ENCODE measurements at regions not wholly inside any gene's neighbourhood (a gene's known extent, or its start where the extent isn't known, plus 50 kb on each side); places are given as distances from the start of the nearest gene placed in this dataset.

DNA sequence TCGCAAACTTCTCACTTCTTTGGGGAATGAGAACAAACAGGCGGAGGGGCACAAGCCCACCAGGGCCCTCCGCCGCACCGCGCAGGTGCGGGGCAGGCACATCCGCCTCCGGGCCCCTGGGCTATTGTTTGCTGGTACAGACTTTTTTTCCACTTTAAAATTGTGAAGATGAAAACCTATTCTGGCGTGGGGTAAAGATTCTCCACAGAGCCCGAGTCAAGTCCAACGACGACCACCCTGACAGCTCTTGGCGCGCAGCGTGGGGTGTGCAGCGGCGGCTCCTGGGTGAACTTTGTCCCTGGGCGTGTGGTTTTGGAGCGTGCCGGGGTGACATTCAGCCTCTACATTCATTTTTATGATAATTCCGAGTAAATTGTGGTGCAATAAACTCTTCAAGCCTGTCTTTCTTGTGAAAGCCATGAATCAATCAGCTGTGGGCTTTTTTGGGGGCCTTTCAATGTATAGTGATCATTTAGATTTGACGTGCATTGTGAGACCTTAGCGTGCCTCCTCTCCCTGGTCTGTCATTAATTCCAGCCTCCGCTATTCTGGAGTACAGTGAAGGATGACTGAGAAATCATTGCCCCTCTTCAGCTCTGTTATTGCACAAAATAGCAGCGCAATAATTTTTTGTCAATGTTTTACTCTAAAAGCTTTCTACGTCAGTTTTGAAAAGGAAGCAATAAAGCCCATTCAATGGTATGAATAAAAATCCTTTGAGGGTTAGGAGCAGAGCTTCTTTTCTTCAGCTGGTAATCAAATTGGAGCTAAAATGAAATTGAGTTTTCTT is 90.0 kb downstream of the TEX29 start:
- Histone ChIP-seq H3K4me3 (no peak overlapping the region), H3K9me3 (no peaks in the 10 kb centered on the region), H3K4me1 (no peaks in the 10 kb centered on the region), H3K27ac (no peak overlapping the region), H3K27me3 (no peaks in the 10 kb centered on the region), H3K36me3 (no peaks in the 10 kb centered on the region)
- DNase-seq (ENCODE audit: low spot score): no peak
- TF ChIP-seq, protein P1, sequence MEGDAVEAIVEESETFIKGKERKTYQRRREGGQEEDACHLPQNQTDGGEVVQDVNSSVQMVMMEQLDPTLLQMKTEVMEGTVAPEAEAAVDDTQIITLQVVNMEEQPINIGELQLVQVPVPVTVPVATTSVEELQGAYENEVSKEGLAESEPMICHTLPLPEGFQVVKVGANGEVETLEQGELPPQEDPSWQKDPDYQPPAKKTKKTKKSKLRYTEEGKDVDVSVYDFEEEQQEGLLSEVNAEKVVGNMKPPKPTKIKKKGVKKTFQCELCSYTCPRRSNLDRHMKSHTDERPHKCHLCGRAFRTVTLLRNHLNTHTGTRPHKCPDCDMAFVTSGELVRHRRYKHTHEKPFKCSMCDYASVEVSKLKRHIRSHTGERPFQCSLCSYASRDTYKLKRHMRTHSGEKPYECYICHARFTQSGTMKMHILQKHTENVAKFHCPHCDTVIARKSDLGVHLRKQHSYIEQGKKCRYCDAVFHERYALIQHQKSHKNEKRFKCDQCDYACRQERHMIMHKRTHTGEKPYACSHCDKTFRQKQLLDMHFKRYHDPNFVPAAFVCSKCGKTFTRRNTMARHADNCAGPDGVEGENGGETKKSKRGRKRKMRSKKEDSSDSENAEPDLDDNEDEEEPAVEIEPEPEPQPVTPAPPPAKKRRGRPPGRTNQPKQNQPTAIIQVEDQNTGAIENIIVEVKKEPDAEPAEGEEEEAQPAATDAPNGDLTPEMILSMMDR (IDR thresholded peaks at IDR 0.05): no peak

- Histone ChIP-seq H3K9me3 (no peaks in the 10 kb centered on the region), H3K4me3 (no peak overlapping the region)
Measured at GRCh38 chr13:111411151-111411858, 90.9 kb downstream of the TEX29 start.

DNA sequence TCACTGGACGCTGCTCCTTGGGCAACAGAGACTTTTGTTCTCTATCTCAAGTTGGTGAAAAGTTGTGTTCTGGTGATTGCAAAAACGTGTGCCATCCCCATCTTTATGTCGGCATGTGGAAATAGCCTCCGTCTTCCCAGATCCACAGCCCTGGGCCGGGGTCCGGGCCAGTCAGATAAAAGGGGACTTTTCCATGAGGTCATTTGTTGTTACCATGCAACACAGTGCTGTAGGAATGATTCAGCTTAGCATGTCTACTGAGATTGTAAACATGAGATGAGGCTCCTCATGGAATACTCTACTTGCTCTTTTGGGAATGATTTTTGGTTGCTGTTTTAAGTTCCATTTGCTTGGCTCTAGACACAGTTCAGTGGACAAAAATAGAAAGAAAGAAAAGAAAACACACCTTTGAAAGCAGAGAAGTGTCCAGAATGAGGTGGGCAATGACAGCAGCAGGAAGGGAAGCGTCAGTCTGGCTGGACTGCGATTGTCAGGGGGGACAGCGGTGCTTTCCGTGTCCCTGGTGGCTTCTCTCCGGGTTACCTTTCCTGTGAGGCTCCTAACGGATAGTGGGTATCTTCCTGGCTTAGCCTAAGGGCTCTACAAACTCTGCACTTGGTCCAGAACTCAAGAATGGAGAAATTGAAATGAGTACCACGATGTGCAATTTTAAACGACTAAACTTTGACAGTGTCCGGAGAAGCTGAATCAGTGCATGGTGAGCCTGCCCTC is 91.6 kb downstream of the TEX29 start:
- TF ChIP-seq, protein P1 (IDR thresholded peaks at IDR 0.05): no peak
- no peaks in the 10 kb centered on the region for H3K4me1 ChIP-seq
- H3K27me3 ChIP-seq: no peaks in the 10 kb centered on the region
- H3K27ac ChIP-seq: no peak overlapping the region
- no peak overlapping the region for H3K4me3 ChIP-seq
- no peak for DNase-seq (ENCODE audit: low spot score)
- H3K9me3 ChIP-seq: no peaks in the 10 kb centered on the region
- H3K36me3 ChIP-seq: no peaks in the 10 kb centered on the region

More at GRCh38 chr13:111411151-111411858, 90.9 kb downstream of the TEX29 start:
- Histone ChIP-seq H3K27ac (no peak overlapping the region), H3K27me3 (no peaks in the 10 kb centered on the region), H3K36me3 (no peaks in the 10 kb centered on the region), H3K4me1 (no peaks in the 10 kb centered on the region)
- TF ChIP-seq, protein P1 (IDR thresholded peaks at IDR 0.05): no peak
- no peak for DNase-seq (ENCODE audit: low spot score)

- Histone ChIP-seq H3K9me3 (no peaks in the 10 kb centered on the region), H3K4me1 (no peaks in the 10 kb centered on the region), H3K36me3 (no peaks in the 10 kb centered on the region), H3K27me3 (no peaks in the 10 kb centered on the region), H3K4me3 (no peak overlapping the region), H3K27ac (no peak overlapping the region)
- no peak for DNase-seq (ENCODE audit: low spot score)
- TF ChIP-seq, protein P1 (IDR thresholded peaks at IDR 0.05): no peak
Measured at GRCh38 chr13:111413407-111414187, 93.2 kb downstream of the TEX29 start.

- Histone ChIP-seq H3K36me3 (no peaks in the 10 kb centered on the region), H3K4me3 (no peak overlapping the region), H3K4me1 (no peaks in the 10 kb centered on the region), H3K27ac (no peak overlapping the region), H3K27me3 (no peaks in the 10 kb centered on the region), H3K9me3 (no peaks in the 10 kb centered on the region)
- TF ChIP-seq, protein P1 (IDR thresholded peaks at IDR 0.05): no peak
- DNase-seq (ENCODE audit: low spot score): no peak
Measured at GRCh38 chr13:111414341-111414740, 93.9 kb downstream of the TEX29 start.
